Left renal cortex interstitium (tissue), 4 donors: ENCODE measurements at regions not wholly inside any gene's neighbourhood (a gene's known extent, or its start where the extent isn't known, plus 50 kb on each side); places are given as distances from the start of the nearest gene placed in this dataset.
A peak's percentile ranks its signal among the peaks of the same experiment; 100 is the strongest.
"Not testable (repeated sequence)": the region's sequence is repeated elsewhere in the genome, so short reads cannot be mapped to it uniquely, and the experiment has no call there.

Source experiments
- DNase-seq, 4 donors: peaks; one replicate each; pipeline ENCODE4 v3.0.0-alpha.2; 2013; ENCODE audit warnings: low read depth in 4 of 4, low spot score in 2 of 4, missing footprints in 1 of 4

GRCh38 chr4:81319657-81320056 lies 104.6 kb upstream of the PRKG2 start:
- no peak for DNase-seq

- DNase-seq = no peak
These were observed 100.0 kb upstream of the PRKG2 start for GRCh38 chr4:81314897-81315470.

- peak; percentile 85 to 94 (median 89) for DNase-seq
These were observed 99.3 kb upstream of the PRKG2 start for GRCh38 chr4:81314196-81314896.

GRCh38 chr4:81307991-81308390 lies 93.0 kb upstream of the PRKG2 start:
- DNase-seq = no peak

- no peak for DNase-seq
These were observed 89.8 kb upstream of the PRKG2 start for GRCh38 chr4:81304871-81305270.

GRCh38 chr4:81300352-81300751 lies 85.3 kb upstream of the PRKG2 start:
- DNase-seq = not testable (repeated sequence)

- DNase-seq = peak in 1 of 4 donors; percentile 26
These were observed 75.8 kb upstream of the PRKG2 start for GRCh38 chr4:81290813-81291212.

GRCh38 chr4:81287101-81287500 lies 72.1 kb upstream of the PRKG2 start:
- DNase-seq = no peak

GRCh38 chr4:81282131-81282530 lies 67.1 kb upstream of the PRKG2 start:
- no peak for DNase-seq

- no peak for DNase-seq
These were observed 59.4 kb upstream of the PRKG2 start for GRCh38 chr4:81274460-81274859.

GRCh38 chr4:81272671-81273070 lies 57.6 kb upstream of the PRKG2 start:
- DNase-seq = no peak
